OCI-LY1 (cell line): ENCODE measurements at regions not wholly inside any gene's neighbourhood (a gene's known extent, or its start where the extent isn't known, plus 50 kb on each side); places are given as distances from the start of the nearest gene placed in this dataset.
"Not testable (repeated sequence)": the region's sequence is repeated elsewhere in the genome, so short reads cannot be mapped to it uniquely, and the experiment has no call there.

Source experiments
- H2AFZ ChIP-seq: fragments of 200-600 bp; sonication (generic), shearing (Covaris generic); 2 replicates; pipeline ENCODE4 v1.6.0; 2014; ENCODE audit warnings: antibody characterized with exemption, mild to moderate bottlenecking, low read length
- H3F3A ChIP-seq: fragments of 200-600 bp; sonication (generic), shearing (Covaris generic); 2 replicates; pipeline ENCODE4 v1.6.0; 2014; ENCODE audit warnings: mild to moderate bottlenecking, antibody characterized with exemption, low read length, moderate library complexity; ENCODE audit not compliant: insufficient read depth
- H3K27ac ChIP-seq: fragments of 200-600 bp; sonication (generic); 2 replicates; pipeline ENCODE4 v1.5.1; 2014; ENCODE audit warnings: low read length, mixed run types, mild to moderate bottlenecking, low read depth; ENCODE audit not compliant: poor library complexity, severe bottlenecking
- H3K27me3 ChIP-seq: fragments of 200-600 bp; sonication (generic); 2 replicates; pipeline ENCODE4 v1.6.0; 2014; ENCODE audit warnings: antibody characterized with exemption, mild to moderate bottlenecking, low read length, moderate library complexity; ENCODE audit not compliant: insufficient read depth
- H3K36me3 ChIP-seq: fragments of 200-600 bp; sonication (generic); 2 replicates; pipeline ENCODE4 v1.6.1; 2014; ENCODE audit warnings: mild to moderate bottlenecking, antibody characterized with exemption, low read length, moderate library complexity, mixed read lengths; ENCODE audit not compliant: insufficient read depth
- H3K4me1 ChIP-seq: fragments of 200-600 bp; sonication (generic); 2 replicates; pipeline ENCODE4 v1.5.1; 2014; ENCODE audit warnings: mild to moderate bottlenecking, low read length, moderate library complexity; ENCODE audit not compliant: insufficient read depth, severe bottlenecking
- H3K4me2 ChIP-seq: fragments of 200-600 bp; sonication (generic), shearing (Covaris generic); 2 replicates; pipeline ENCODE4 v1.6.1; 2014; ENCODE audit warnings: low read length
- H3K4me3 ChIP-seq: fragments of 200-600 bp; sonication (generic); 2 replicates; pipeline ENCODE4 v1.5.1; 2014; ENCODE audit warnings: low read length, low read depth, mild to moderate bottlenecking, mixed read lengths; ENCODE audit not compliant: poor library complexity, severe bottlenecking
- H3K79me2 ChIP-seq: fragments of 200-600 bp; shearing (Covaris generic); 2 replicates; pipeline ENCODE4 v1.6.1; 2016; ENCODE audit warnings: mixed run types, low read length, mixed read lengths; ENCODE audit not compliant: insufficient read depth
- H3K9ac ChIP-seq: fragments of 200-600 bp; sonication (generic), shearing (Covaris generic); 2 replicates; pipeline ENCODE4 v1.6.1; 2014; ENCODE audit warnings: mild to moderate bottlenecking, low read length, mixed read lengths
- H3K9me2 ChIP-seq: fragments of 200-600 bp; sonication (generic), shearing (Covaris generic); 2 replicates; pipeline ENCODE4 v1.6.1; 2014; ENCODE audit warnings: low read depth, mild to moderate bottlenecking, low read length, mixed read lengths
- H3K9me3 ChIP-seq: fragments of 200-600 bp; shearing (Covaris generic); 2 replicates; pipeline ENCODE4 v1.6.1; 2014; ENCODE audit warnings: low read length, mixed read lengths
- H4K20me1 ChIP-seq: fragments of 200-600 bp; sonication (generic), shearing (Covaris generic); 2 replicates; pipeline ENCODE4 v1.6.0; 2016; ENCODE audit warnings: mild to moderate bottlenecking, low read length; ENCODE audit not compliant: insufficient read depth
- EZH2 ChIP-seq: fragments of 200-600 bp; sonication (generic), shearing (Covaris generic); IDR thresholded peaks from 2 replicates; pipeline ENCODE4 v1.8.0; 2017; ENCODE audit warnings: borderline replicate concordance, mixed run types, mild to moderate bottlenecking, antibody characterized with exemption, low read length, moderate library complexity, mixed read lengths
- TF ChIP-seq, protein P1 (sequence below): fragments of 200-600 bp; sonication (generic), shearing (Covaris generic); IDR thresholded peaks from 2 replicates; pipeline ENCODE4 v1.5.1; 2017; ENCODE audit warnings: mild to moderate bottlenecking, antibody characterized with exemption, low read length, moderate library complexity, mixed read lengths

DNA sequence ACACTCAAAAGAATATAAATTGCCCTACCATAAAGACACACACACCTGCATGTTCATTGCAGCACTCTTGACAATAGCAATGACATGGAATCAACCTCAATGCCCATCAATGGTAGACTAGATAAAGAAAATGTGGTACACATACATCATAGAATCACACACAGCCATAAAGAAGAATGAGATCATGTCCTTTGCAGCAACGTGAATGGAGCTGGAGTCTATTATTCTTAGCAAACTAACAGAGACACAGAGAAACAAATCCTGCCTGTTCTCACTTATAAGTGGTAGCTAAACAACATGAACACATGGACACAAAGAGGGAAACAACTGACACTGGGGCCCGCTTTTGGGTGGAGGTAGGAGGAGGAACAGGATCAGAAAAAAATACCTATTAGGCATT, 2062.2 kb upstream of the CDH6 start:
- Histone ChIP-seq H3K36me3 (no peaks in the 10 kb centered on the region), H3K4me3 (no peak overlapping the region), H3K4me1 (no peaks in the 10 kb centered on the region), H3K27me3 (no peaks in the 10 kb centered on the region), H3K4me2 (no peak overlapping the region), H3K9ac (no peak overlapping the region), H3F3A (no peaks in the 10 kb centered on the region), H3K9me2 (no peaks in the 10 kb centered on the region), H3K27ac (no peak overlapping the region), H3K79me2 (no peaks in the 10 kb centered on the region), H4K20me1 (no peaks in the 10 kb centered on the region), H3K9me3 (no peaks in the 10 kb centered on the region), H2AFZ (no peak overlapping the region)
- TF ChIP-seq, protein P1, sequence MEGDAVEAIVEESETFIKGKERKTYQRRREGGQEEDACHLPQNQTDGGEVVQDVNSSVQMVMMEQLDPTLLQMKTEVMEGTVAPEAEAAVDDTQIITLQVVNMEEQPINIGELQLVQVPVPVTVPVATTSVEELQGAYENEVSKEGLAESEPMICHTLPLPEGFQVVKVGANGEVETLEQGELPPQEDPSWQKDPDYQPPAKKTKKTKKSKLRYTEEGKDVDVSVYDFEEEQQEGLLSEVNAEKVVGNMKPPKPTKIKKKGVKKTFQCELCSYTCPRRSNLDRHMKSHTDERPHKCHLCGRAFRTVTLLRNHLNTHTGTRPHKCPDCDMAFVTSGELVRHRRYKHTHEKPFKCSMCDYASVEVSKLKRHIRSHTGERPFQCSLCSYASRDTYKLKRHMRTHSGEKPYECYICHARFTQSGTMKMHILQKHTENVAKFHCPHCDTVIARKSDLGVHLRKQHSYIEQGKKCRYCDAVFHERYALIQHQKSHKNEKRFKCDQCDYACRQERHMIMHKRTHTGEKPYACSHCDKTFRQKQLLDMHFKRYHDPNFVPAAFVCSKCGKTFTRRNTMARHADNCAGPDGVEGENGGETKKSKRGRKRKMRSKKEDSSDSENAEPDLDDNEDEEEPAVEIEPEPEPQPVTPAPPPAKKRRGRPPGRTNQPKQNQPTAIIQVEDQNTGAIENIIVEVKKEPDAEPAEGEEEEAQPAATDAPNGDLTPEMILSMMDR = no peak
- TF ChIP-seq EZH2 = no peak

DNA sequence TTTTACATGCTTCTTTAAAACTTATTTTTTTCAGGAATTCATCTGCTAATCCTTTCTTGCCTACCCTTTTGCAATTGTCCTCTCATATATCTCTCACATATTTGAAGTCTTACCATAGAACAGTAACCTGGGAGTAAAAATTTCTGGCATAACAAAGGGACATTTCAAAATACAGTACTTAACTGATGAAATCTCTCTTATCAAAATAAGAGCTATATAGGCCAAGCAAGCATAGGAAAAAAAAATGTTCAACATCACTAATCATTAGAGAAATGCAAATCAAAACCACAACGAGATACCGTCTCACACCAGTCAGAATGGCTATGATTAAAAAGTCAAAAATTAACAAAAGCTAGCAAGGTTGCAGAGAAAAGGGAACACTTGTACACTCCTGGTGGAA, 2062.7 kb upstream of the CDH6 start:
- Histone ChIP-seq H3K27me3 (no peaks in the 10 kb centered on the region), H2AFZ (no peak overlapping the region), H3K9me2 (no peaks in the 10 kb centered on the region), H3K4me2 (no peak overlapping the region), H3K9ac (no peak overlapping the region), H3K36me3 (no peaks in the 10 kb centered on the region), H3K4me3 (no peak overlapping the region), H3F3A (no peaks in the 10 kb centered on the region), H4K20me1 (no peaks in the 10 kb centered on the region), H3K27ac (no peak overlapping the region), H3K4me1 (no peaks in the 10 kb centered on the region), H3K79me2 (no peaks in the 10 kb centered on the region), H3K9me3 (no peaks in the 10 kb centered on the region)
- no peak for TF ChIP-seq EZH2
- TF ChIP-seq, protein P1 = no peak

DNA sequence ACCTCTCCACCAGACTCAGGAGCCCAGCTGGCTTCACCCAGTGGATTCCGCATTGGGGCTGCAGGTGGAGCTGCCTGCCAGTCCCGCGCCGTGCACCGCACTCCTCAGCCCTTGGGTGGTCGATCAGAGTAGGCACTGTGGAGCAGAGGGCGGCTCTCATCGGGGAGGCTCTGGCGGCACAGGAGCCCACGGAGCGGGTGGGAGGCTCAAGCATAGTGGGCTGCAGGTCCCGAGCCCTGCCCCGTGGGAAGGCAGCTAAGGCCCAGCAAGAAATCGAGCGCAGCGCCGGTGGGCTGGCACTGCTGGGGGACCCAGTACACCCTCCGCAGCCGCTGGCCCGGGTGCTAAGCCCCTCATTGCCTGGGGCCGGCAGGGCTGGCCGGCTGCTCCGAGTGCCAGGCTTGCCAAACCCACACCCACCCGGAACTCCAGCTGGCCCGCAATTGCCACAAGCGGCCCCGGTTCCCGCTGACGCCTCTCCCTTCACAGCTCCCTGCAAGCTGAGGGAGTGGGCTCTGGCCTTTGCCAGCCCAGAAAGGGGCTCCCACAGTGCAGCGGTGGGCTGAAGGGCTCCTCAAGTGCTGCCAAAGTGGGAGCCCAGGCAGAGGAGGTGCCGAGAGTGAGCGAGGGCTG, 2065.8 kb upstream of the CDH6 start:
- not testable (repeated sequence) for H3K36me3 ChIP-seq, H3K27me3 ChIP-seq, H3K9me3 ChIP-seq, H3K4me1 ChIP-seq, H2AFZ ChIP-seq, H4K20me1 ChIP-seq, H3K27ac ChIP-seq, H3K9ac ChIP-seq, H3K79me2 ChIP-seq, H3K9me2 ChIP-seq, H3K4me3 ChIP-seq, H3F3A ChIP-seq, H3K4me2 ChIP-seq

DNA sequence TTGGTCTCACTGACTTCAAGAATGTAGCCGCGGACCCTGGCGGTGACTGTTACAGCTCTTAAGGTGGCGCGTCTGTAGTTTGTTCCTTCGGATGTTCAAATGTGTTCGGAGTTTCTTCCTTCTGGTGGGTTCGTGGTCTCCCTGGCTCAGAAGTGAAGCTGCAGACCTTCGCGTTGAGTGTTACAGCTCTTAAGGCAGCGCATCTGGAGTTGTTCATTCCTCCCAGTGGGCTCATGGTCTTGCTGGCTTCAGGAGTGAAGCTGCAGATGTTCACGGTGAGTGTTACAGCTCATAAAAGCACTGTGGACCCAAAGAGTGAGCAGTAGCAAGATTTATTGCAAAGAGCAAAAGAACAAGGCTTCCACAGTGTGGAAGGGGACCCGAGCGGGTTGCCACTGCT, 2067.0 kb upstream of the CDH6 start:
- not testable (repeated sequence) for H3K27me3 ChIP-seq, H3K9me2 ChIP-seq, H3K9me3 ChIP-seq, H3K79me2 ChIP-seq, H3K27ac ChIP-seq, H3K4me3 ChIP-seq, H3K4me2 ChIP-seq, H3K4me1 ChIP-seq, H3K36me3 ChIP-seq, H4K20me1 ChIP-seq, H3F3A ChIP-seq, H3K9ac ChIP-seq, H2AFZ ChIP-seq
